IPS-15b (cell line): ENCODE measurements at regions not wholly inside any gene's neighbourhood (a gene's known extent, or its start where the extent isn't known, plus 50 kb on each side); places are given as distances from the start of the nearest gene placed in this dataset.

Experiments
- H3K27me3 ChIP-seq: one replicate; pipeline ENCODE4 v1.6.1; 2013; ENCODE audit warnings: low read length; ENCODE audit not compliant: control insufficient read depth, insufficient read depth
- H3K36me3 ChIP-seq: one replicate; pipeline ENCODE4 v1.6.1; 2013; ENCODE audit warnings: low read length; ENCODE audit not compliant: control insufficient read depth, insufficient read depth
- H3K4me1 ChIP-seq: one replicate; pipeline ENCODE4 v1.6.1; 2013; ENCODE audit warnings: mild to moderate bottlenecking, low read length; ENCODE audit not compliant: control insufficient read depth, insufficient read depth
- H3K4me3 ChIP-seq: one replicate; pipeline ENCODE4 v1.5.1; 2013; ENCODE audit warnings: low read depth, low read length
- H3K9ac ChIP-seq: one replicate; pipeline ENCODE4 v1.6.1; 2013; ENCODE audit warnings: low read depth, mild to moderate bottlenecking, low read length
- H3K9me3 ChIP-seq: one replicate; pipeline ENCODE4 v1.6.1; 2013; ENCODE audit warnings: mild to moderate bottlenecking, low read length; ENCODE audit not compliant: control insufficient read depth, insufficient read depth

GRCh38 chr4:92066485-92066884 is 237.3 kb upstream of the GRID2 start:
- Histone ChIP-seq H3K4me1 (no peaks in the 10 kb centered on the region), H3K27me3 (no peaks in the 10 kb centered on the region), H3K9ac (no peak overlapping the region), H3K36me3 (no peaks in the 10 kb centered on the region), H3K9me3 (peaks cover 17% of the 10 kb centered on the region), H3K4me3 (no peak overlapping the region)

- H3K4me3 ChIP-seq, result no peak overlapping the region
- no peaks in the 10 kb centered on the region for H3K27me3 ChIP-seq
Observed at GRCh38 chr4:92071587-92071986, 232.2 kb upstream of the GRID2 start.

GRCh38 chr4:92074839-92075238 is 228.9 kb upstream of the GRID2 start:
- Histone ChIP-seq H3K9me3 (peaks cover 22% of the 10 kb centered on the region), H3K27me3 (no peaks in the 10 kb centered on the region), H3K4me3 (no peak overlapping the region), H3K36me3 (no peaks in the 10 kb centered on the region), H3K9ac (no peak overlapping the region), H3K4me1 (no peaks in the 10 kb centered on the region)

More at GRCh38 chr4:92071587-92071986, 232.2 kb upstream of the GRID2 start:
- Histone ChIP-seq H3K9me3 (peaks cover 23% of the 10 kb centered on the region), H3K4me1 (no peaks in the 10 kb centered on the region), H3K36me3 (no peaks in the 10 kb centered on the region), H3K9ac (no peak overlapping the region)

GRCh38 chr4:92090887-92091286 is 212.9 kb upstream of the GRID2 start:
- H3K36me3 ChIP-seq, result no peaks in the 10 kb centered on the region
- no peak overlapping the region for H3K4me3 ChIP-seq
- H3K9ac ChIP-seq, result no peak overlapping the region
- peaks cover 4% of the 10 kb centered on the region for H3K4me1 ChIP-seq
- H3K9me3 ChIP-seq, result no peaks in the 10 kb centered on the region
- no peaks in the 10 kb centered on the region for H3K27me3 ChIP-seq

GRCh38 chr4:92091335-92091734 is 212.4 kb upstream of the GRID2 start:
- H3K36me3 ChIP-seq, result no peaks in the 10 kb centered on the region
- no peak overlapping the region for H3K4me3 ChIP-seq
- no peak overlapping the region for H3K9ac ChIP-seq
- no peaks in the 10 kb centered on the region for H3K9me3 ChIP-seq
- H3K4me1 ChIP-seq, result peaks cover 4% of the 10 kb centered on the region
- H3K27me3 ChIP-seq, result no peaks in the 10 kb centered on the region

- Histone ChIP-seq H3K36me3 (no peaks in the 10 kb centered on the region), H3K4me1 (no peaks in the 10 kb centered on the region), H3K27me3 (no peaks in the 10 kb centered on the region), H3K9me3 (no peaks in the 10 kb centered on the region), H3K9ac (no peak overlapping the region), H3K4me3 (no peak overlapping the region)
Observed at GRCh38 chr4:92099861-92100260, 203.9 kb upstream of the GRID2 start.

- no peak overlapping the region for H3K4me3 ChIP-seq
- no peaks in the 10 kb centered on the region for H3K36me3 ChIP-seq
- no peaks in the 10 kb centered on the region for H3K4me1 ChIP-seq
- H3K9ac ChIP-seq, result no peak overlapping the region
- H3K27me3 ChIP-seq, result no peaks in the 10 kb centered on the region
- H3K9me3 ChIP-seq, result no peaks in the 10 kb centered on the region
Observed at GRCh38 chr4:92100975-92101374, 202.8 kb upstream of the GRID2 start.

GRCh38 chr4:92101737-92102172 is 202.0 kb upstream of the GRID2 start:
- H3K36me3 ChIP-seq, result no peaks in the 10 kb centered on the region
- H3K27me3 ChIP-seq, result no peaks in the 10 kb centered on the region
- H3K4me3 ChIP-seq, result no peak overlapping the region
- H3K9me3 ChIP-seq, result no peaks in the 10 kb centered on the region
- H3K4me1 ChIP-seq, result no peaks in the 10 kb centered on the region
- H3K9ac ChIP-seq, result no peak overlapping the region

GRCh38 chr4:92104506-92104905 is 199.3 kb upstream of the GRID2 start:
- Histone ChIP-seq H3K4me3 (no peak overlapping the region), H3K9ac (no peak overlapping the region), H3K4me1 (no peaks in the 10 kb centered on the region), H3K9me3 (no peaks in the 10 kb centered on the region), H3K36me3 (no peaks in the 10 kb centered on the region), H3K27me3 (no peaks in the 10 kb centered on the region)

- H3K36me3 ChIP-seq, result no peaks in the 10 kb centered on the region
- H3K4me1 ChIP-seq, result peaks cover 3% of the 10 kb centered on the region
- no peaks in the 10 kb centered on the region for H3K9me3 ChIP-seq
- H3K9ac ChIP-seq, result no peak overlapping the region
- no peaks in the 10 kb centered on the region for H3K27me3 ChIP-seq
- no peak overlapping the region for H3K4me3 ChIP-seq
Observed at GRCh38 chr4:92106816-92107215, 196.9 kb upstream of the GRID2 start.

GRCh38 chr4:92111493-92111892 is 192.3 kb upstream of the GRID2 start:
- no peak overlapping the region for H3K4me3 ChIP-seq
- H3K36me3 ChIP-seq, result no peaks in the 10 kb centered on the region
- H3K4me1 ChIP-seq, result peaks cover 3% of the 10 kb centered on the region
- H3K9me3 ChIP-seq, result no peaks in the 10 kb centered on the region
- no peak overlapping the region for H3K9ac ChIP-seq
- H3K27me3 ChIP-seq, result no peaks in the 10 kb centered on the region

- Histone ChIP-seq H3K9ac (no peak overlapping the region), H3K36me3 (no peaks in the 10 kb centered on the region), H3K9me3 (no peaks in the 10 kb centered on the region), H3K27me3 (no peaks in the 10 kb centered on the region), H3K4me3 (no peak overlapping the region), H3K4me1 (peaks cover 3% of the 10 kb centered on the region)
Observed at GRCh38 chr4:92112805-92113204, 191.0 kb upstream of the GRID2 start.
